NCI-H187 (cell line): ENCODE measurements at regions not wholly inside any gene's neighbourhood (a gene's known extent, or its start where the extent isn't known, plus 50 kb on each side); places are given as distances from the start of the nearest gene placed in this dataset.

ENCODE experiments used
- DNase-seq, 2 experiments: peaks; one replicate each; lab custom pipeline; 2025; lab: John Stamatoyannopoulos, UW

GRCh38 chr2:221100467-221101089 lies 471.5 kb downstream of the EPHA4 start:
- no peak for DNase-seq

- DNase-seq = no peak
Observed at GRCh38 chr2:221102896-221103688, 469.0 kb downstream of the EPHA4 start.

- no peak for DNase-seq
Observed at GRCh38 chr2:221103930-221104329, 468.2 kb downstream of the EPHA4 start.

- DNase-seq = no peak
Observed at GRCh38 chr2:221104361-221104811, 467.7 kb downstream of the EPHA4 start.

- no peak for DNase-seq
Observed at GRCh38 chr2:221106241-221106640, 465.9 kb downstream of the EPHA4 start.

- no peak for DNase-seq
Observed at GRCh38 chr2:221107424-221107823, 464.7 kb downstream of the EPHA4 start.

GRCh38 chr2:221109552-221109951 lies 462.6 kb downstream of the EPHA4 start:
- no peak for DNase-seq

GRCh38 chr2:221111739-221112138 lies 460.4 kb downstream of the EPHA4 start:
- no peak for DNase-seq

- DNase-seq = no peak
Observed at GRCh38 chr2:221112744-221113143, 459.4 kb downstream of the EPHA4 start.

- DNase-seq = no peak
Observed at GRCh38 chr2:221115944-221116343, 456.2 kb downstream of the EPHA4 start.

GRCh38 chr2:221120643-221121042 lies 451.5 kb downstream of the EPHA4 start:
- DNase-seq = no peak

GRCh38 chr2:221123396-221123795 lies 448.7 kb downstream of the EPHA4 start:
- no peak for DNase-seq

- no peak for DNase-seq
Observed at GRCh38 chr2:221124532-221125240, 447.4 kb downstream of the EPHA4 start.

- no peak for DNase-seq
Observed at GRCh38 chr2:221125691-221126090, 446.4 kb downstream of the EPHA4 start.

GRCh38 chr2:221129657-221130056 lies 442.4 kb downstream of the EPHA4 start:
- DNase-seq = no peak

GRCh38 chr2:221130431-221130830 lies 441.7 kb downstream of the EPHA4 start:
- DNase-seq = no peak

GRCh38 chr2:221133941-221134340 lies 438.2 kb downstream of the EPHA4 start:
- no peak for DNase-seq

- no peak for DNase-seq
Observed at GRCh38 chr2:221134718-221135117, 437.4 kb downstream of the EPHA4 start.

- DNase-seq = no peak
Observed at GRCh38 chr2:221135699-221136098, 436.4 kb downstream of the EPHA4 start.

GRCh38 chr2:221137385-221137784 lies 434.7 kb downstream of the EPHA4 start:
- no peak for DNase-seq

- no peak for DNase-seq
Observed at GRCh38 chr2:221142341-221142740, 429.8 kb downstream of the EPHA4 start.

GRCh38 chr2:221143231-221143630 lies 428.9 kb downstream of the EPHA4 start:
- no peak for DNase-seq

GRCh38 chr2:221144909-221145308 lies 427.2 kb downstream of the EPHA4 start:
- DNase-seq = no peak
